HCT116 (cell line): ENCODE measurements at regions not wholly inside any gene's neighbourhood (a gene's known extent, or its start where the extent isn't known, plus 50 kb on each side); places are given as distances from the start of the nearest gene placed in this dataset.

ENCODE experiments used
- ATAC-seq: fragments of 200-7000 bp; cut with Tn5 transposase; 2 replicates; pipeline ENCODE4 v1.9.1; 2020; ENCODE audit warnings: mild to moderate bottlenecking, moderate library complexity
- BruUV-seq: library from RNA; stranded (reverse); fragments of 400-500 nt; replicated peaks from 2 replicates; lab custom pipeline; 2021; lab: Mats Ljungman, UMichigan
- CTCF ChIA-PET: fragments of 300-600 bp; sonication (Branson Sonifier 250); formaldehyde crosslinking; loops from one replicate; lab custom pipeline; 2021; ENCODE audit warnings: antibody characterized with exemption; lab: Charles Lee
- POLR2A ChIA-PET: fragments of 300-600, 350-600 bp; sonication (Branson Sonifier 250); formaldehyde crosslinking; loops from one replicate; lab custom pipeline; 2021; ENCODE audit warnings: antibody characterized with exemption; lab: Charles Lee
- RAD21 ChIA-PET, 2 experiments: fragments of 300-600 bp; sonication (Branson Sonifier 250); formaldehyde crosslinking; loops; one replicate each; lab custom pipeline; 2023; ENCODE audit warnings: low total read pairs in 2 of 2; ENCODE audit not compliant: uncharacterized antibody in 2 of 2, unreplicated experiment in 2 of 2, low non-redundant PET in 1 of 2; lab: Charles Lee
- DNase-seq: peaks from one replicate; pipeline ENCODE4 v3.0.0-alpha.2; 2010; ENCODE audit warnings: low read depth, low spot score
- H2AFZ ChIP-seq: fragments of 200-600 bp; shearing (Covaris generic), sonication (generic); 2 replicates; pipeline ENCODE4 v1.6.1; 2017; ENCODE audit warnings: low read depth, mixed run types, mixed read lengths, antibody characterized with exemption, low read length; ENCODE audit not compliant: poor library complexity, severe bottlenecking
- H3K27ac ChIP-seq: 2 replicates; pipeline ENCODE4 v1.5.1; 2012; ENCODE audit warnings: low read depth, low read length
- H3K27me3 ChIP-seq: fragments of 200-600 bp; sonication (generic); 2 replicates; pipeline ENCODE4 v1.6.1; 2016; ENCODE audit warnings: mixed run types, low read length, mixed read lengths; ENCODE audit not compliant: insufficient read depth
- H3K36me3 ChIP-seq, 2 experiments: fragments of 200-500 bp in 1 of 2; fragments of 200-600 bp in 1 of 2; sonication (Bioruptor generic) in 1 of 2; sonication (generic) in 1 of 2; 2 replicates each; pipeline versions ENCODE4 v1.5.1 to v1.6.1; 2014 to 2016; ENCODE audit warnings: low read length in 2 of 2, inconsistent platforms in 1 of 2, mixed read lengths in 1 of 2, mixed run types in 1 of 2; ENCODE audit not compliant: insufficient read depth in 2 of 2, control insufficient read depth in 1 of 2
- H3K4me1 ChIP-seq, 2 experiments: fragments of 200-600 bp in 1 of 2; sonication (generic) in 1 of 2; 2 replicates each; pipeline versions ENCODE4 v1.5.1 to v1.6.1; 2012 to 2017; ENCODE audit warnings: low read length in 2 of 2, inconsistent platforms in 1 of 2, mild to moderate bottlenecking in 1 of 2, mixed read lengths in 1 of 2, mixed run types in 1 of 2, moderate library complexity in 1 of 2; ENCODE audit not compliant: insufficient read depth in 2 of 2, control insufficient read depth in 1 of 2
- H3K4me2 ChIP-seq: fragments of 200-600 bp; sonication (generic); 2 replicates; pipeline ENCODE4 v1.6.1; 2017; ENCODE audit warnings: mixed run types, low read length, mixed read lengths
- H3K4me3 ChIP-seq, 2 experiments: fragments of 200-600 bp in 1 of 2; sonication (generic) in 1 of 2; replicated peaks in 1 of 2; 2 replicates each; pipeline ENCODE4 v1.5.1; 2011 to 2016; ENCODE audit warnings: low read length in 2 of 2, control low read depth in 1 of 2, low read depth in 1 of 2, mild to moderate bottlenecking in 1 of 2, mixed read lengths in 1 of 2, mixed run types in 1 of 2
- H3K79me2 ChIP-seq: fragments of 200-600 bp; sonication (generic); 2 replicates; pipeline ENCODE4 v1.6.1; 2017; ENCODE audit warnings: mild to moderate bottlenecking, mixed run types, low read length, moderate library complexity, mixed read lengths; ENCODE audit not compliant: insufficient read depth
- H3K9ac ChIP-seq: fragments of 200-600 bp; sonication (generic); 2 replicates; pipeline ENCODE4 v1.6.1; 2016; ENCODE audit warnings: low read length, mixed read lengths
- H3K9me2 ChIP-seq: fragments of 200-600 bp; sonication (generic), shearing (Covaris generic); 2 replicates; pipeline ENCODE4 v1.6.1; 2017; ENCODE audit warnings: mixed run types, mild to moderate bottlenecking, moderate library complexity; ENCODE audit not compliant: insufficient read depth
- H3K9me3 ChIP-seq, 2 experiments: fragments of 200-500 bp in 1 of 2; fragments of 200-600 bp in 1 of 2; sonication (Bioruptor generic) in 1 of 2; sonication (generic) in 1 of 2; 2 replicates each; pipeline ENCODE4 v1.6.1; 2014 to 2017; ENCODE audit warnings: low read length in 2 of 2, mixed read lengths in 2 of 2, inconsistent platforms in 1 of 2, low read depth in 1 of 2, mild to moderate bottlenecking in 1 of 2, mixed run types in 1 of 2, moderate library complexity in 1 of 2; ENCODE audit not compliant: control insufficient read depth in 1 of 2, insufficient read depth in 1 of 2
- H4K20me1 ChIP-seq: fragments of 200-600 bp; sonication (generic), shearing (Covaris generic); 2 replicates; pipeline ENCODE4 v1.6.1; 2017; ENCODE audit warnings: mixed run types, mild to moderate bottlenecking, moderate library complexity; ENCODE audit not compliant: insufficient read depth
- CBX3 ChIP-seq: IDR thresholded peaks from 2 replicates; pipeline ENCODE4 v1.6.1; 2012; ENCODE audit warnings: low read depth
- CEBPB ChIP-seq: IDR thresholded peaks from 2 replicates; pipeline ENCODE4 v1.6.1; 2012; ENCODE audit warnings: low read depth
- JUND ChIP-seq: IDR thresholded peaks from 2 replicates; pipeline ENCODE4 v1.6.1; 2012
- POLR2AphosphoS5 ChIP-seq: IDR thresholded peaks from 2 replicates; pipeline ENCODE4 v1.6.1; 2011; ENCODE audit warnings: mild to moderate bottlenecking, low read depth, low read length, moderate library complexity
- REST ChIP-seq: IDR thresholded peaks from 2 replicates; pipeline ENCODE4 v1.6.1; 2012; ENCODE audit warnings: low read depth
- YY1 ChIP-seq: IDR thresholded peaks from 2 replicates; pipeline ENCODE4 v1.6.1; 2011; ENCODE audit warnings: low read length, low read depth, moderate library complexity, mild to moderate bottlenecking; ENCODE audit not compliant: insufficient replicate concordance; ENCODE audit errors: extremely low read depth
- ZBTB33 ChIP-seq: IDR thresholded peaks from 2 replicates; pipeline ENCODE4 v1.6.1; 2011; ENCODE audit warnings: mild to moderate bottlenecking, low read length, moderate library complexity; ENCODE audit not compliant: insufficient replicate concordance; ENCODE audit errors: extremely low read depth
- intact Hi-C: fragments of 100-400 bp; cut with micrococcal nuclease; formaldehyde crosslinking; loops from 2 replicates; pipeline ENCODE4 v1.10.0; 2022

- DNase-seq, result no peak
Observed at GRCh38 chr21:14736162-14736561, 190.0 kb upstream of the SAMSN1 start.

More at GRCh38 chr21:14736162-14736561, 190.0 kb upstream of the SAMSN1 start:
- Histone ChIP-seq H3K79me2 (no peaks in the 10 kb centered on the region), H3K4me1 (peaks cover 5% of the 10 kb centered on the region in 2 experiments; a peak in 3 of 4 replicates), H3K27ac (no peak overlapping the region), H3K9ac (no peak overlapping the region), H3K4me2 (no peak overlapping the region), H4K20me1 (no peaks in the 10 kb centered on the region), H3K27me3 (no peaks in the 10 kb centered on the region), H3K9me2 (no peaks in the 10 kb centered on the region), H3K4me3 (no peak overlapping the region), H3K9me3 (0 out of 4 replicates have a peak, but pooled peaks cover 0 to 3% of the 10 kb centered on the region in 2 experiments), H3K36me3 (no peaks in the 10 kb centered on the region), H2AFZ (no peak overlapping the region)
- ATAC-seq, result no peak
- TF ChIP-seq JUND (no peak), POLR2AphosphoS5 (no peak), ZBTB33 (no peak), YY1 (no peak), REST (no peak), CBX3 (no peak), CEBPB (no peak)
- ChIA-PET POLR2A (no interaction called here), RAD21 (no interaction called here), CTCF (no interaction called here)
- BruUV-seq, result no TSS peak
- intact Hi-C loops, result no loop called here
